ENCODE measurements at regions not wholly inside any gene's neighbourhood (a gene's known extent, or its start where the extent isn't known, plus 50 kb on each side); places are given as distances from the start of the nearest gene placed in this dataset.
"Not testable (repeated sequence)": the region's sequence is repeated elsewhere in the genome, so short reads cannot be mapped to it uniquely, and the experiment has no call there.

DNA sequence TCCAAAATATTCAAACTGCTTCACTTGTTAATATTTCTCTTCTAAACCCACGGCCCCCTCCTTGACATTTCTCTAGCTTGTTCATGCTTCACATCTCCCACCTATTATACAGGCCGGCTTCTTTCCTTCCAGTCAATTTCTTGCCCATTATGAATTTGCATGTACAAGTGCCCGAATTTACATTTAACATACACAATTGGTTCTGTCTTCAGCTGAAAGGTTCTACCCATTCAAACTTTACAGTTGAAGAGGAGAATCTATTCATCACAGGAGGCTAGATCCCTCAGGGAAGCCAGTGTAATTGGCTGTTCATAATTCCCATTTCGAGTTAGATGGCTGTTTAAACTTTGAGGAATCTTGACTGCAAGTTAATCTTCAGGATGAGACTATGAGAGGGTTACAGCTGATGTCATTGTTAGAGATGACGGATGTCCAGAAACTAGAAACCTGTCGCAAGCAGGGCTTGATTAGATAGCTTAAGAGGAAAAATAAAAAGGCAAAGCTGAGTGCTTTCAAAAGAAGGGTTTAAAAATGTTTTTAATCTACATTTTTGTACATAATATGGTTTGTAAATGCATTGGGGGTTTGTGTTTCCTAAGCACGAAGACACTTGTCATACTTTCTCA is 157.0 kb downstream of the ADSS2 start:
- no peak for DNase-seq (ENCODE audit: low read depth, low spot score)

DNA sequence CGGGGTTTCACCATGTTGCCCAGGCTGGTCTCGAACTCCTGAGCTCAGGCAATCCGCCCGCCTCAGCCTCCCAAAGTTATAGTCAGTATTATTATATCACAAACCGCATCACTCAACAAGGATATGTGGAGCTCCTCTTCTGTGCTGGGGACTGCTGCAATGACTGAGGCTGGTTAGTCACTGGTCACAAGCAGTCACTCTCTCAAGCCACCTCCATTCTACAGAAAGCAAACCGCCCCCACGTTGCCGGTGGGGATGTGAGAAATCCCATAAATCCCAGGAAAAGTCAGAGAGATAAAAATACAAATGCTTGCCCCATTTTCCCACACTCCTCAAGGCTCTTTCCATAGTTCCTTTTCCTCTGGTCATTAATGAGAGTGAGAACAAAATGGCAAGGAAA is 155.7 kb downstream of the ADSS2 start:
- DNase-seq (ENCODE audit: low read depth, low spot score) = no peak

DNA sequence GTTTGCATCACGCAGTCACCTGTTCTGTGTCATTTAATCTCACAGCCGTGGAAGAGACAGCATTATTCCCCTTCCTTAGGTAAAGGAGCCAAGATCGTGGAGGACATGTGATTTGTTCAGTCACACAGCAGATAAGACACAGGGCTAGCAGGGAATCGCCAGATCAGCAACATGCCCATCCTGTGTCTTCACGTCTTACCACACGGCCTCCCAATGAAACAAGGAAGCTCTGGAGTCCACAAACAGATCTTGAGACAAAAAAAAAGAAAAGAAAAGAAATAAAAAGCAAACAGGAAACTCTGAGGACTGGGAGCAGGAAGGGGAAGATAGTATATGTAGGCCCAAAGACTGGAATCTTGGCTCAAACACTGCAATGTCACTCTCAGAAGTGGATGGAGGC is 155.3 kb downstream of the ADSS2 start:
- no peak for DNase-seq (ENCODE audit: low read depth, low spot score)

DNA sequence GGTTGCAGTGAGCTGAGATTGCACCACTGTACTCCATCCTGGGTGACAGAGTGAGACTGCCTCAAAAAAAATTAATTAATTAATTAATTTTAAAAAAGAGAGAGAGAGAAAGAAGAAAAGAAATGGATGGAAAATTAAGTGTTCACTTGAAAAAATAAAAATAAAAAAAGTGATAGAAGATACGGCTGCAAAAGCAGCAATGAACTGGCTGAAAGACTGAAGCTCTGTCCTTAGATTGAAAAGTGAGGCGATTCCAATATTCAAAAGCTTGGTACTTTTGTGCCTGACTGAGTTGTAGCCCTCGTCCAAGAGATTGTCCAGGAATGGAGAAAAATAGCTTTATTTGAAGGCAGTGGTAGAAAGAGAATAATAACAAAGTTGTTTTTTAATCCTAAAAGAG is 154.6 kb downstream of the ADSS2 start:
- no peak for DNase-seq (ENCODE audit: low read depth, low spot score)

DNA sequence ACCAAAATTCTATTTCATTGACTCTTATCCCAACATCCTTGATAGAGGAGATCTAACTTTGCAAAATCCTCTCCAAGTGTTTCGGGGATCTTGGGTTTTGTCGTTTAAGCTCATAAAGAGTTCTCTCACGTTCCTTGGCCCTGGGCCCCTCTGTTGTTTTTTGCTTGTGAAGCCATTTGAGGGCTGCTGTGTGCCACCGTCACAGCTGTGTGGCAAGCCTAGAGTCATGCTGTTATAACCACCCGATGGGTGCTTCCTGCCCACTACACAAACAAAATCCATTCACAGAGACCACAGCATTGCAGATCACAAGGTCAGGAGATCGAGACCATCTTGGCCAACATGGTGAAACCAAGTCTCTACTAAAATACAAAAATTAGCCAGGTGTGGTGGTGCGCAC is 154.1 kb downstream of the ADSS2 start:
- no peak for DNase-seq (ENCODE audit: low read depth, low spot score)

DNA sequence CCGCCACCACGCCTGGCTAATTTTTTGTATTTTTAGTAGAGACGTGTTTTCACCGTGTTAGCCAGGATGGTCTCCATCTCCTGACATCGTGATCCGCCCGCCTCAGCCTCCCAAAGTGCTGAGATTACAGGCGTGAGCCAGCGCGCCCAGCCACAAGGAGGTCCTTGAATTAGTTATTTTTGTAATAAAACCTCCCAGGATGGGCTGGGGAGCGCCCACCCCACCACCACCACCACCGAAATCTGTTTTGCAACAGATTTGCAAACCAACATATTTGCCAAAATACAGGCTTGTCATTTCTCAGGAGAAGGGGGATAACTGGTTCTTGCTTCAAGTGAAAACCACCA is 151.7 kb downstream of the ADSS2 start:
- DNase-seq (ENCODE audit: low read depth, low spot score) = not testable (repeated sequence)

DNA sequence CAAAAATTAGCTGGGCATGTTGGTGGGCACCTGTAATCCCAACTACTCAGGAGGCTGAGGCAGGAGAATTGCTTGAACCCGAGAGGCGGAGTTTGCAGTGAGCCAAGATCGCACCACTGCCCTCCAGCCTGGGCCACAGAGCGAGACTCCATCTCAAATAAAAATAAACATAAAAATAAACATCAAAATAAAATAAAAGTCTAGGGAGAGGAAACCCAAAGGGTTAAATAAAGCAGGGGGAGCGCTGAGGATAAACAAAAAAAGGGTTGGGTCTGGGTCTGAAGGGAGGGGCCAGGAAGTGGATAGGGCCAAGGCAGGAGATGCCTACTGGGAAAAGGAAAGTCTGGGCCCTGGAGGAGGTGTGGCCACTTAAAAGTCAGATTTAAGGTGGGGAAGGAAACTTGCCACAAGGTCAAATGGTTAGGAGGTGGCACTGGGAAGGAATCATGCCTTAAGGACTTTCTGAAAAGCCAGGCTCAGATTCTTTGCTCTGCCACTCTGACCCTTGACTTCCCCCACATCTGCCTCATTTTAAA is 150.0 kb downstream of the ADSS2 start:
- DNase-seq (ENCODE audit: low read depth, low spot score) = no peak

DNA sequence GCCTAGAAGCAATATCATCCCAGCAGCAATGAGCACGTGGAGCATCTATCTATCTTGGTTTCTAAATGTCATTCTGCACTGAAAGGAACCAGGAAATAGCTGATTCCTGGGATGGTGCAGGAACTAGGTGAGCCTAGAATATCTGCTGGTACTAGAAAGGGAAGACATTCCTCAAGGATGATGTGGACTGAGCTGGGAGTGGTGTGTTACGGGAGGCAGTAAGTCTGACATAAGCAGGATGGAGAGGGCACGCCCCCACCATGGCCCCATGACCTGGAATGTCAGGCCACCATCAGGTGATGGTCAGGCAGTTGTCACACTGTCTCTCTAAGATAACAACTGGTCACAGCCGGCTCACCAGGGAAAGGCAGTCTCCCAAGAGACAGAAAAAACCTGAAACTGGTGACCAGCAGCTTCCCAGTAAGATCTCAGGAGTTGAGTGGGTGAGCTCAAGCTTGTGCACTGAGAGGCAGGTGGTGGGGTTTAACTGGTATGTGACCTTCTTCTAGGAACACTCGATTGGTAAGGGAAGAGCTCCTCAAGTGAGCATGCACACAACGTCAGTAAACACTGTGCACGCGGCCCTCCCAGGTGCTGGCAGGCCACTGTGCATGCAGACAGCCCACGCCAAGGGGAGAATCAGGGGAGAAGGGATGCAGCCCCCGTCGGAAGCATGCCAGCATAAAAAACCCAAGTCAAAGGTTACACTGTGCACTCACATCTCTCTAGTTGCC is 148.7 kb downstream of the ADSS2 start:
- no peak for DNase-seq (ENCODE audit: low read depth, low spot score)

DNA sequence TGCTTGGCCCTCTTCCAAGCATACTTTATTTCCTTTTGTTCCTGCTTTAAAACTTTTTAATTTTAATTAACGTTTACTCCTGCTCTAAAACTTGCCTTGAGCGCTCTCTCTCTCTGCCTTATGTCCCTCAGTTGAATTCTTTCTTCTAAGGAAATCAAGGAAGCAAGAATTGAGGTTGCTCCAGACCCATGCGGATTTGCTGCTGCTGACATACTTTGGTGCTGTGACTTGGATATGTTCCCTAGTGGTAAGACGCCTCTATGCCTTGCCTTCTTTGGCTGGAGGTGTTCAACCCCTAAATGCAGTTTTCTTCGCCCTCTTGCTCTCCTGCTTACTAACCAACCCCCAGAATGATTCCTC is 148.1 kb downstream of the ADSS2 start:
- no peak for DNase-seq (ENCODE audit: low read depth, low spot score)

DNA sequence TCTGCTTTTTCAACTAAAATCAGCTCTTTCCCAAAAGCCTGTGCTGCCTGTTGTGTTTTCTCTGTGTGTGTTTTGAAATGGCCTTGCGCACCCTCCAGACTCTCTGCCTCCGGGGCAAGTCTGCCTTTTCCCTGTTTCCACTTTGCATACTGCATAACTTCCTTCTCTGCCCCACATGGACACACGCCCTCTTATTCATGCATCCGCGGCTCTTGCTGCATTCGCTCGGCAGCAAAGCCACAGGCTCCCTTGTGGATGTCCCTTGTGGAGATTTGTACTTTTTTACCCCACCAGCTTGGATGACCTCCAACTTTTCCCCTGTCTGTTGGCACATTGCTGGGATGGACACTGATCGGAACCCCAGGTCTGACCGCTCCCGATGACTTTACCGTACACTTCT is 147.6 kb downstream of the ADSS2 start:
- DNase-seq (ENCODE audit: low read depth, low spot score) = no peak

DNA sequence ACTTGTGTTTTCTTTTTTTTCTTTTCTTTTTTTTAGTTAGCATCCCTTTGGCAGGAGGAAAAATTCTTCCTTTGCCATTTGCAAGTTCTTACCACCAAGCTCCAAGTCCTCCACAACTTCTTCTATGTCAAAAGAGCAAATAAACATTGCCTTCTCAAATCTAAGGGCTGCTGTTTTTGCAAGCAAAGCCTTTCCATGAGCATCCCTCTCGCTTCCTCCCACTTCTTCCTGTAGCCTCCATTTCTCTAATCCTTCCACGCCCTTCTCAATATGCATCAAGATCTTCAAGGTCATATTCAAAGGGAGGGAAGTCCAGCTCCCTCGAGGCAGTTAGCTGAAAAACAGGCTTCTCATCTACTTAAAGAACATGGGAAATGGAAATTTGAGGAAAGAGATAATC is 147.1 kb downstream of the ADSS2 start:
- no peak for DNase-seq (ENCODE audit: low read depth, low spot score)

DNA sequence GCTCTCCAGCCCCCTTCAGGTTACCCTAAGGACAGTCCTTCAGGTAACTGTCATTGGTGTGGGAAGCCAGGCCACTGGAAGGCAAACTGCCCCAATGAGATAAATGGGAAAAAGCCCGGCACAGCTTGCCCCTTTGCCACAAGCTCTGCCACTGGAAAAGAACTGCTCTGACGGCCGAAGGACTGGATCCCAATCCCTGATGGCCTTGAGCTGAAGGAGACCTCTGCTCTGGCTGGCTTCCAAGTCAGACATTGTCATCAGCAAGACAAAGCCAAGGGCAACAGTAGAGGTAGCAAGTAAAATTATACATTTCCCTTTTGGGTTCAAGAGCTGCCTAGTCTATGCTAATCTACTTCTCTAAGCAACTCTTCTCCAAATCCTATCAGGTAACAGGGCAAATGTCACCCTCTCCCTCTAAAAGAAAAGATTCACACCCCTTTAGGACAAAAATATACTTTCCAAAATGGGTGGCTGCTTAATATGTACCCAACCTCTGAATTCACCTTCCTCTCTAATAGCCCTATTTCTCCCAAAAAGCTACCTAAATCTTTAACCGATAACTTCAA is 145.8 kb downstream of the ADSS2 start:
- DNase-seq (ENCODE audit: low read depth, low spot score) = no peak

DNA sequence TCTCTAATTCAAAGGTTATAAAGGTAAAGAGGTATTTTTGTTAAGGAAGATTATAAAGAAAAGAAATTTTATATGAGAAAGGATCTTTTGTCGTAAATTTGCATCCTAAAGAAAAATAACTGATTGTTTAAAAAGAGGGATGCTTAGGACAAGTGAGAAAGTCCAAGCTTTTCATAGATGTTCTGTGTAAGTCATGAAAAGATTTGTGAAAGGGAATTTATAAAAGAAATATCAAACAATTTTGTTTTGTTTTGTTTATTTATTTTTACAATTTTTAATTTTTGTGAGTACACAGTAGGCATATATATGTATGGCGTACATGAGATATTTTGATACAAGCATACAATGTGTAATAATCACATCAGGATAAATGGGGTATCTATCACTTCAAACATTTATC is 145.2 kb downstream of the ADSS2 start:
- no peak for DNase-seq (ENCODE audit: low read depth, low spot score)

DNA sequence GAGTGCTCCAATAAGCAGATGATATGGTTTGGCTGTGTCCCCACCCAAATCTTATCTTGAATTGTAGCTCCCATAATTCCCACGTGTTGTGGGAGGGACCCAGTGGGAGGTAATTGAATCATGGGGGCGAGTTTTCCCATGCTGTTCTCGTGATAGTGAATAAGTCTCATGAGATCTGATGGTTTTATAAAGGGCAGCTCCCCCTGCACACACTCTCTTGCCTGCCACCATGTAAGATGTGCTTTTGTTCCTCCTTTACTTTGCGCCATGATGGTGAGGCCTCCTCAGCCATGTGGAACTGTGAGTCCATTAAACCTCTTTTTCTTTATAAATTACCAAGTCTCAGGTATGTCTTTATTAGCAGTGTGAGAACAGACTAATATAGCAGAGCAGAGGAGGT is 142.5 kb downstream of the ADSS2 start:
- not testable (repeated sequence) for DNase-seq (ENCODE audit: low read depth, low spot score)

DNA sequence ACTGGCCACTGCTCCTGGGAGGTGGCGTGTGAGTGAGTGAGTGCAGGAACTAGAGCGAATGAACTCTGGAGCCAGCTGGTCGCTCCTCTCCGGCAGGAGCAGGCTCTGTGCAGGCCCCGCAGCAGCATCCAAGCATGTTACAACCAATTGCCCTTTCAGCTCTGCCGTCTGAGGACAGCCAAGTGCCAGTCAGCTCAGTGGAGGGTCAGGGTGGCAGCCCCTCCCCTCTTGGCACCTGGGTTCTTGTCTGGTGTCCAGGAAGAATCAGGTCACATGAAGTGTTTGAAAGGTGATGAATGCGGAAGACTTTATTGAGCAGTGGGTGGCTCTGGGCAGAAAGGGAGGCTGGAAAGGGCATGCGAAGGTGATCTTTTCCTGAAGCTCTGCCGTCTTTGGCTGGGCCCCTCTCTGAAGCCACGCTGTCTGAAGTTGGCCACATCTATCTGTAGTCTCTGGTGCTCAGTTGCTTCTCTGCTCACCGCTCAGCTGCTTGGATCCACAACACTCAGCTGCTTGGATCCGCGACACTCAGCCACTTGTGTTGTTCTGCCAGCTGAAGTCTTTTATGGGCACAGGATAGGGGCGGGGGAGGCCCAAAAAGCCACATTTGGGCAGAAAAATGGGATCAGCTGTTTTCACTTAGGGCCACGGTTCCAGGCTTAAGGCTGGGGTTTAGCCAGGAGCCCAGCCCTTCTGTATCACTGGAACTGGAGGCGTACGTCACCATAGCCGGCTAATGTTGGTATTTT is 139.8 kb downstream of the ADSS2 start:
- no peak for DNase-seq (ENCODE audit: low read depth, low spot score)

DNA sequence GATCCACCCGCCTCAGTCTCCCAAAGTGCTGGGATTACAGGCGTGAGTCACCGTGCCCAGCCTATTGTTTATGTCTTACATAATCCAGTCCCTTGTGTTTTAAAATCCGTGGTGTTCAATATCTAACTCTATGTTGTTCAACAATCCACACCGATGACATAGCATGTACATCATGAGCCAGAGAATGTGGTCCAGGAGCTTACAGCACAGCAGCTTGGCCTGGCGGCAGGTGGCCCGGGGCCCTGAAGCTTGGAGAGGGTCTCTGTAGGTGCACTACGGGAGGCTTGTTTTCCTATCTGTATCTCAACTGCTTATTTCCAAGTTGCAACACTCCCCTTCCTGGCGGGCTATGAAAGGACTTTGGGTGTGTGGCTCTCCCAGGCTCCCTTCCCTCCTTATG is 138.4 kb downstream of the ADSS2 start:
- DNase-seq (ENCODE audit: low read depth, low spot score) = no peak

DNA sequence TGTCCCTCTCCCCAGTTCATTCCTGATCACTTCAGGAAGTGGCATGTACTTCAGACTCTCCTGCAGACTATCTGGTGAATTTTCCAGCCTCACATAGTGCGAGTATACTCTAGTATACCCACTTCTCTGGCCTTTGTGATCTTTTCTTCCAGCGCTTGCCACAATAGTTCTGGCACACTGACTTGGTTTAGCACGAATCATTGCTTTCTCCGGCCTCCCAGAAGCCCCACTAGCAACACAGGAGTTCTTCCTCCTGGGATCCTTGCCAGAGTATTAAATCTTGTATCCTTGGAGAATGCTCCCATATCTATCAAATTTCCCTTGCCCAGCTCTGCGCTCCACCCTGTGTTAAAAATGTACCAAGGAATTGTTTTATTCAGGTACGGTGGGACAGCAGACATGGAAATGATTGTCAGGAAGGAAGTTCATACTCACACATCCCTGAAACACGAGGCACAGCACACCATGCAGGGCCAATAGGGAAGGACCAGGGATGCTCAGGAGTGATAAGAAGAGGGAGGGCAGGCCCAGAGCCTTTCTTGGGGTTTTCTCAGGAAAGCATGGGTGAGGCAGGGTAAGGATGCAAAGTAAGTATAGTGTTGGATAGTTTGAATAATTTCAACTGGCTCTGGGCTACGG is 136.7 kb downstream of the ADSS2 start:
- no peak for DNase-seq (ENCODE audit: low read depth, low spot score)

DNA sequence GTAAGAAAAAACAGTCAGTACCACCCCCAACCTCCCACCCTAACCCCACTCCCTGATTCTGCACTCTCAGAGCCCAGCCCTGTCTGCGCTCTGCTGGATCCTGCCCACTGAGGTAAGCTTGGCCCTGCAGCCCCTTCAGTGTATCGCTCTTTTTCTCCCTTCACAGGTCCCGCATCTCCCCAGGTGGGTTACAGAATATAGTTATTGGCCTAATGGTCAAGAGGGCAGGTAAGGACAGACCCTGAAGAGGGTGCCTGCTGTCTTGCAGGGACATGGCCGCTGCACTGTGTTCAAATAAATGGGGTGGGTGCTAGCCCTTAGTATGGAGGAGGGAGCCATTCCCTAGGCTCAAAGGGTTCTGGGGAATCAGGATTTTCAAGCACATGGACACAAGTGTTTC is 135.7 kb downstream of the ADSS2 start:
- DNase-seq (ENCODE audit: low read depth, low spot score) = no peak

DNA sequence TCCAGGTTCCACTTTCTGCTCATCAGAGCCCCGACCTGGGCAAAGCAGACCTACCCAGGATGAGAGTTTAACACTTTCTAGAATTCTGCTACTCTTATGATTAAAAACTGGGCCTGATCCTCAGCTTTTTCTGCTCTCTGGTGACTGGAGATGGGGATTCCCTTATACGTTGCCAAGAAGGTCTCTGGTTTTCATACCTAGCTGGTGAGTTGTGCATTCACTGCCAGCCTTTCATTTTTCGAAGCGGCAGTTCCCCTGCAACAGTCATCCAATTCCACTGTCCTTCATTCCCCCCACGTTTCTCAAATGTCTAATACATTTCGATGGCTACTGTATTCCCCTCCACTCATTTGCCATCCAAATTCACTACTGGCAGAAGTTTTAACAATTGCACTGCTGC is 135.3 kb downstream of the ADSS2 start:
- no peak for DNase-seq (ENCODE audit: low read depth, low spot score)

DNA sequence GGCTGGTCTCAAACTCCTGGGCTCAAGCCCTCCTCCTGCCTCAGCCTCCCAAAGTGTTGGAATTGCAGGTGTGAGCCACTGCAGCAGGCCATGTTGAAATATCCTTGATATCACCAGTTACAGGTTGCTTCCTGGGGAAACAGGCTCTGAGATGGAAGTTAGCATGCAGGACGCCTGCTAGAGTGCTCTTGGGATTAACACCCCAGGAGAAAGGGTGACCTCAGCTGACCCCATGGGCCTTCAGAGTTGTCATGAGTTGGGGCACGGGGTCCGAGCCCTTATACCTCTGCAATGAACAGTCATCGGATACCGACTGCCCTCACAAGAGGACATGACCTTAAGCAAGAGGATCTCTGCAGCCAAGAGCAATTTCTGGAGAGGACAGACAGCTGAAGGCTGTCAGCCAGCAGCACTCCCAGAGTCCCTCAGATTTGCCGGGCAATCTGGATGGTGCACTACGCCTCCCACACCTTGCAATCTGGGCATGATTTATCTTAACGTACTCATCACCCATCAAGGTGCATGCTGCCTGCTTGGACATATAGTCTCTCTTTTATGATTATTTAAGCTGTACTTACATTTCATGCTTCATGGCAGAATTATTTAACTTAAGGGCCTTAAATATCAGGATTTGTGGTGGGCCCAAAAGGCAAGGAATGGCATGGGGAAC is 134.6 kb downstream of the ADSS2 start:
- DNase-seq (ENCODE audit: low read depth, low spot score) = no peak

DNA sequence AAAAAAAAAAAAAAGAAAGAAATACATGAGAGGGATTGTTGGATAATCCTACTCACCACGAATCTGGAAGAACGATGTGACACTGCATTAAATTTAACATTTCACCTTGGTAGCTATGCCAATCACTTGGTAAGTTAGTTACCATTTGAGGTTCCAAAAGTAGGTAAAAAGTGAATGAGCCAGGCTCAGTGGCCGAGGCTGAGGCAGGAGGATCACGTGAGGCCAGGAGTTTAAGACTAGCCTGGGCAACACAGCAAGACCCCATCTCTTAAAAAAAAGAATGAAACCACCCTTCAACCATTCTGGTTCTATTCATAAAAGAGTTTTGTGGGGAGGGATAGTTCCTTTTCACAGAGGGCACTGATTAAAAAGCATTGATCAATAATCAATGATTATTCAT is 133.6 kb downstream of the ADSS2 start:
- no peak for DNase-seq (ENCODE audit: low read depth, low spot score)

DNA sequence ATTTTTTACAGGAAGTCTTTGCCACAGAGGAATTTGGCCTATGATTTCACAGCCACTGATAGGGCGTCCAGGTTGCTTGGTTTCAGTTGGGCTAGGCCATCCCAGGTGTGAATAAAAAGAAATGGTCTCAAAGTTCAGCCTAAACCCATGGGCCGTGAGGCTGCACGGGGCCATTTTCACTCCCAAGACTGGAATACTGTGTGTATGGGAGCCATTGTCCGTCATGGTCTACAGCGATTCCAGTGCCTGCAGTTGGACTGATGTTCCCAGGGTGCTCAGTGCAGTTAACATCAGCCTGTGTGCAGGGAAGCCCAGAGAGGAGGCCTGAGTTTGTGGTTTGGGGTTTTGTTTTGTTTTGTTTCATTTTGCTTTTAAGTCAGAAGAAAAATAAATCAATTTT is 133.2 kb downstream of the ADSS2 start:
- no peak for DNase-seq (ENCODE audit: low read depth, low spot score)

Measured in smooth muscle cell of the brain vasculature (primary cell).